Stimulated activated CD8-positive, alpha-beta memory T cell treated with anti-CD3 and anti-CD28 coated beads, Interleukin-2, amount 100 ng/mL, for 48 hours (primary cell): ENCODE measurements at regions not wholly inside any gene's neighbourhood (a gene's known extent, or its start where the extent isn't known, plus 50 kb on each side); places are given as distances from the start of the nearest gene placed in this dataset.
A peak's percentile ranks its signal among the peaks of the same experiment; 100 is the strongest.

ENCODE experiments used
- DNase-seq, 2 donors: peaks; one replicate each; pipeline ENCODE4 v3.0.0-alpha.2; 2020; ENCODE audit warnings: low read depth in 2 of 2

- DNase-seq: no peak
Observed at GRCh38 chr11:11044137-11044855, 186.4 kb upstream of the ZBED5 start.

GRCh38 chr11:11043721-11044120, 185.9 kb upstream of the ZBED5 start:
- DNase-seq: no peak

GRCh38 chr11:11039208-11039965, 181.5 kb upstream of the ZBED5 start:
- DNase-seq: no peak

- no peak for DNase-seq
Observed at GRCh38 chr11:11038782-11039181, 180.9 kb upstream of the ZBED5 start.

- no peak for DNase-seq
Observed at GRCh38 chr11:11038352-11038751, 180.5 kb upstream of the ZBED5 start.

- no peak for DNase-seq
Observed at GRCh38 chr11:11036848-11037732, 179.2 kb upstream of the ZBED5 start.

- no peak for DNase-seq
Observed at GRCh38 chr11:11036185-11036847, 178.5 kb upstream of the ZBED5 start.

- no peak for DNase-seq
Observed at GRCh38 chr11:11035331-11035730, 177.5 kb upstream of the ZBED5 start.

- no peak for DNase-seq
Observed at GRCh38 chr11:11034476-11034875, 176.6 kb upstream of the ZBED5 start.

GRCh38 chr11:11032066-11032465, 174.2 kb upstream of the ZBED5 start:
- no peak for DNase-seq

- no peak for DNase-seq
Observed at GRCh38 chr11:11029027-11029426, 171.2 kb upstream of the ZBED5 start.

- peak; percentile 63 to 65 for DNase-seq
Observed at GRCh38 chr11:11028017-11028692, 170.3 kb upstream of the ZBED5 start.

- no peak for DNase-seq
Observed at GRCh38 chr11:11027288-11027687, 169.4 kb upstream of the ZBED5 start.

GRCh38 chr11:11025087-11025486, 167.2 kb upstream of the ZBED5 start:
- no peak for DNase-seq

- DNase-seq: no peak
Observed at GRCh38 chr11:11022125-11022730, 164.4 kb upstream of the ZBED5 start.

GRCh38 chr11:11021563-11021962, 163.7 kb upstream of the ZBED5 start:
- DNase-seq: no peak

GRCh38 chr11:11020747-11021149, 162.9 kb upstream of the ZBED5 start:
- DNase-seq: no peak

GRCh38 chr11:11020219-11020726, 162.4 kb upstream of the ZBED5 start:
- no peak for DNase-seq

- DNase-seq: no peak
Observed at GRCh38 chr11:11016943-11017342, 159.1 kb upstream of the ZBED5 start.

GRCh38 chr11:11016068-11016467, 158.2 kb upstream of the ZBED5 start:
- no peak for DNase-seq

- DNase-seq: no peak
Observed at GRCh38 chr11:11011617-11012016, 153.8 kb upstream of the ZBED5 start.
